ENCODE measurements at regions not wholly inside any gene's neighbourhood (a gene's known extent, or its start where the extent isn't known, plus 50 kb on each side); places are given as distances from the start of the nearest gene placed in this dataset.

- TF ChIP-seq CTCF (IDR thresholded peaks at IDR 0.05): no peak
- TF ChIP-seq POLR2A (IDR thresholded peaks at IDR 0.05): no peak
These were observed 155.0 kb upstream of the PITX1 start for GRCh38 chr5:135189024-135189423.

All from lower leg skin (tissue), 3 donors.